ENCODE measurements at regions not wholly inside any gene's neighbourhood (a gene's known extent, or its start where the extent isn't known, plus 50 kb on each side); places are given as distances from the start of the nearest gene placed in this dataset.

DNA sequence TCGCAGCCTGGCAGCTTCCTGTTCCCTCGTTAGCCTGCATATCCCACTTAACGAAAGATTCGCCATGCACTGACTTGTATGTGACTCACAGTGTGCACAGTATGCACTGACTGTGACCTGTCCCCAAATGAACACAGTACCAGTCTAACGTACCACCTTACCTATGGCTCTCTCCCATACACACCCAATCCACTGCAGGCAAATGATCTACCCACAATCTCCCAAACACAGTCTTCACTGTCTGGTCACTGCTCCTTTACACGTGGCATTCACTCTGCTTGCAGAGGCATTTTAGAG is 163.5 kb upstream of the EEA1 start:
- TF ChIP-seq CTCF (IDR thresholded peaks at IDR 0.05), result no peak
- TF ChIP-seq POLR2A (IDR thresholded peaks at IDR 0.05), result no peak
